GM19239 (cell line): ENCODE measurements at regions not wholly inside any gene's neighbourhood (a gene's known extent, or its start where the extent isn't known, plus 50 kb on each side); places are given as distances from the start of the nearest gene placed in this dataset.
"Not testable (repeated sequence)": the region's sequence is repeated elsewhere in the genome, so short reads cannot be mapped to it uniquely, and the experiment has no call there.

Experiments
- DNase-seq: peaks from one replicate; pipeline ENCODE4 v3.0.0; 2011; ENCODE audit warnings: low spot score; ENCODE audit not compliant: insufficient read length
- FAIRE-seq: peaks from 2 replicates; lab custom pipeline; 2011; peaks lifted over from hg19 to GRCh38; lab: Jason Lieb, UNC

DNA sequence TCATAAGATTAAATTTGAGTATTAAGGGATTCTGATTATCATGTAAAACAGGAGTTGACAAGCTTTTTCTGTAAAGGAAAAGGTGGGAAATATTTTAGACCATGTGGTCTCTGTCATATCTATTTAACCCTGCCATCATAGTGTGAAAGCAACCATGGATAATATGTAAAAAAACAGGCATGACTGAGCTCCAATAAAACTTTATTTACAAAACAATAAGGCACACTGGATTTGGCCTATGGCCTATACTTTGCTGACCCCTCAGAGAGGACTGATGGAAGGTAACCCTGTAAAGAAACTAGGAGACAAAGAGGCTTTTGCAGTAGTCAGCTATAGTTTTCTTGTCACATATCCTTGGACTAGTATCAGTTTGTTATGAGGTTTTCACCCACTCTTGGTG, 130.5 kb upstream of the CDK13 start:
- DNase-seq (no peak), FAIRE-seq (no peak)

DNA sequence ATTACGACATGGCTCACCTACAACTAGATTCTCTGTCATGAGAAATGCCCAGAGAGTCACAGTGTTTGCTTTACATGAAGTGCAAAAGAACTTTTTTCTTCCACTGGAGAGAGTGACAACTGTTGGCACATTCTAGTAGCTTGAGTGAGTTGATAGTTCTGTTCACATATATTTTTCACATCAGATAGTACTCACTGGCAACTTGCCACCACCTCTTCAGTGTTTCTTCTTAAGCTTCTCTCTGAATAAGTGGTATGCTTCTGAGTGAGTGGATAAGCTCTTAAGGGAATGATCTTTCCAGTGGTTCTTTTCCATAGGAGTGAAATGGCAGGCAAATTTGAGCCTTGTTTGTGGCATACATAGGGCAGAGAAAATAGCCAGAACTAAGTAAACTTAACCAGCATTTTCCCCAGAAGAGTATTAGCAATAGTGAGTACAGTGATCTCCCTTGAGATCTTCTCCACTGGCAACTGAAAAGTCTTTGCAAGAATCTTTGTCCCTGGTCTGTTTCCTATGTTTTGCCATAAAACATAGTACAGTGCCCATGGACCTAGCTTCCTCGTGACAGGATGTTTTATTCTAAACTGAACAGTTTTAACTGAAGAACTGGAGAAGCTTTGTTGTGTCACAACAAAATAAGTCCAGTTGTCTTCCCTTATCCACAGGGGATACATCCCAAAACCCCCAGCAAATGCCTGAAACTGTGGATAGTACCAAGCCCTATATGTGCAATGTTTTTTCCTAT, 125.4 kb upstream of the CDK13 start:
- FAIRE-seq, result no peak
- DNase-seq, result no peak

DNA sequence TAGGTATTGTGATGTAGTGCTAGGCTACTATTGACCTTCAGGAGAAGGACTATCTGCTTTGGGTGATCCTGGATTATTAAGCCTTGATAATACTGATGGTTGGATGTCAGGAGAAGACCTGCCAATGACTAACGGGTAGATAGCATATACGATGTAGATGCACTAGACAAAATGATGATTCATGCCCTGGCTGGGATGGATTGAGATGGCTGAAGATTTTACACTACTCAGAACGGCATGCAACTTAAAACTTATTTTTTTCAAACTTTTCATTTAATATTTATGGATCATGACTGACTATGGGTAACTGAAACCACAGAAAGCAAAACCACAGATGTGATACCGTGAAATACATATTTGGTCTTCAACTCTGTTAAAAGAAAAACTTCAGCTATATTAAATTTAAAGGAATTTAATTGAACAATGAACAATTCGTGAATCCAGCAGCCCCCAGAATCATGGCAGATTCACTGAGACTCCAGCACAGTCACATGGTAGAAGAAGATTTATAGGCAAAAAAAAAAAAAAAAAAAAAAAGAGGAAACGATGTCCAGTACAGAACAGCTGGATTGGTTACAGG, 124.6 kb upstream of the CDK13 start:
- FAIRE-seq, result no peak
- DNase-seq, result no peak

DNA sequence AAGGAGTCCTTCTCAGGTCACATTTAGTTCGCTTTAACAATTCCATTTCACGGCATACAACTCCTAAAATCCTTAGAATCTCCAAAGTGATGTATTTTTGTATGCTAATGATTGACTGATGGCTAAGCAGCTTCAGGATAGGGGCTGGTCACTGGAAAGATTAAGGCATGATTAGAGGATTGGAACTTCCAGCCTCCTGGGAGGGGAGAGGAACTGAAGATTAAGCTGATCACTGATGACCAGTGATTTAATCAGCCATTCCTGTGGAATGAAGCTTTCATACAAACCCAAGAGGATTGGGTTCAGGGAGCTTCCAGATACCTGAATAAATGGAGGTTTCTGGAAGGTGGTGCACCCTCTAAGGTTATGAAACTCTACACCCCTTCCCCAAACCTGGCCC, 123.9 kb upstream of the CDK13 start:
- FAIRE-seq (no peak), DNase-seq (no peak)

DNA sequence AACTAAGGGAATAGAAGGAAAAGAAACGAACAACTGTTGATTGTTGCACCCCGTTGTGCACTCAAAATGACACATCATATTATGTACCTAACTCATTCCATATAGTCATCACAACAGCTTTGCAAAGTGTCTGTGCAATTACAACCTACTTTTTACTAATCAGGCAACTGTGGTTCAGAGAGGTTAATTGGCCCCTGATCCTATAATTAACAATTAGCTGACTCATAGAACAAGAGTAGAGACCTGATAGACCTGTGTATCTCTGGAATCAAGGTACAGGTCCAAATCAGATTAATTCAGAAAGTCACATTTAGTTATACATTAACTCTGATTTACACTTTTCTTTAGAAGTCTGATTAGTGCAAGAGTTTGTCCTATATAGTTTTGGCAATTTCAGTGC, 122.5 kb upstream of the CDK13 start:
- FAIRE-seq (no peak), DNase-seq (no peak)

DNA sequence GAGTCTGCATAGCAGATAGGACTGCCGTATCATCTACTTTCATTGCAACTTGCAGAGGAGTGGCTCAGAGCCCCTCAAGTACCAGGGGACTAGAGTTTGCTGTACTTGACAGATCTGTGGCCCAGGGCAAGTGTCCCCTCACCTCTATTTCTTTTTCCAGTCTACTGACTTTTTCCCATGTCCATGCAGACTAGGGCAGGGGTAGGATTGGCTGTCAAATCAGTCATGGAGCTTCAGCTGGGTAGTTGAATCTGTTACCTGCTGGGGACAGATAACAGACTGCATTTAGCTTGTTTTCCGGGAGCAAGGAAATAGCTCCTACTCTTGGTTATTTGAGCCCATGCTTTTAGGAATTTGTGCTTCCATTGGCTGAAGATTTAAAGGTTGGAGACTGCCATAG, 121.0 kb upstream of the CDK13 start:
- DNase-seq (no peak), FAIRE-seq (no peak)

DNA sequence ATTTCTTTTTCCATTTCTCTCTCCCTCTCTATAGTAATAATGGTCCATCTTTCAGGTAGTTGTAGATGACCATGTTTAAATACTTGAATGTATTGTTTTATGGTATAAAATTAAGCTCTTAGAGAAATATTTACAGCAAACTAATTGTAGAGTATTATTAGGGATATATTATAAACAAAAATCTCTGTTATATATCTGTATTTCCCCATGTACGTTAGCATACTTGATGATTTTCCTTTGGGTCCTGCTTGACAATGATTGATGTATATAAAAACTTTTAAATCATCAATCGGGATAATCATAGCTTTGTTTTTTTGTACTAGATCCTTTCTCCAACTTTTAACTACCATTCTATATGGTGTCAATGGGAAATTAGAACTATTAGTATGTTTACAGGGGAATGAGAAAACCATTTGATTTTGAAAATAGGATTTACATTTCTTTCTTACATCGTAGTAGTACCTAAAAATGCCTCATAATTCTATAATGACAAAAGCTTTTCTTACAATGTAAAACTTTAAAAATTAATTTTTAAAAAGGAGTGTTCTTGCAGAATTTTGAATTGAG, 117.5 kb upstream of the CDK13 start:
- no peak for FAIRE-seq
- no peak for DNase-seq

DNA sequence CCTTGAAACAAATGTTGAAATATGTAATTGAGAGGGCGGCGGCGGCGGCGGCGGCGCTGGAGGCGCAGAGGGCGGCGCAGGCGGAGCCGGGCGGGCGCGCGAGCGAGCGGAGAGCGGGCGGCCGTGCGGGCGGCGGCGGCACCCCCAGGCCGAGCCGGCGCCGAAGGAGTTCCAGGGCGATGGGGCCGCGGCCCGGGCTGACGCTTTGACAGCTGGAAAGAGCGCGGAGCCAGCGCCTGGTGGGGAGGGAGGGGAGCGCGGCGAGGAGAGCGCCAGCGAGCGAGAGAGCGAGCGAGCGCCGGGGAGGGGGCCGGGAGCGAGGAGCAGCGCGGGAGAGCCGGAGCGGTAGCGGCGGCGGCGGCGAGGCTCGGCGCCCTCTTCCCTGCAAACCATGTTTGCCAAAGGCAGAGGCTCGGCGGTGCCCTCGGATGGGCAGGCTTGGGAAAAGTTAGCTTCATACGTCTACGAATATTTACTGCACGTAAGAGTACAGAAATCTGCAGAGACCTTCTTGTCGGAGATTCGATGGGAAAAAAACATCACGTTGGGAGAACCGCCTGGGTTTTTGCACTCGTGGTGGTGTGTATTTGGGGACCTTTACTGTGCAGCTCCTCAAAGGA, 116.8 kb upstream of the CDK13 start:
- DNase-seq (peak; percentile 21), FAIRE-seq (peak; percentile 14)

DNA sequence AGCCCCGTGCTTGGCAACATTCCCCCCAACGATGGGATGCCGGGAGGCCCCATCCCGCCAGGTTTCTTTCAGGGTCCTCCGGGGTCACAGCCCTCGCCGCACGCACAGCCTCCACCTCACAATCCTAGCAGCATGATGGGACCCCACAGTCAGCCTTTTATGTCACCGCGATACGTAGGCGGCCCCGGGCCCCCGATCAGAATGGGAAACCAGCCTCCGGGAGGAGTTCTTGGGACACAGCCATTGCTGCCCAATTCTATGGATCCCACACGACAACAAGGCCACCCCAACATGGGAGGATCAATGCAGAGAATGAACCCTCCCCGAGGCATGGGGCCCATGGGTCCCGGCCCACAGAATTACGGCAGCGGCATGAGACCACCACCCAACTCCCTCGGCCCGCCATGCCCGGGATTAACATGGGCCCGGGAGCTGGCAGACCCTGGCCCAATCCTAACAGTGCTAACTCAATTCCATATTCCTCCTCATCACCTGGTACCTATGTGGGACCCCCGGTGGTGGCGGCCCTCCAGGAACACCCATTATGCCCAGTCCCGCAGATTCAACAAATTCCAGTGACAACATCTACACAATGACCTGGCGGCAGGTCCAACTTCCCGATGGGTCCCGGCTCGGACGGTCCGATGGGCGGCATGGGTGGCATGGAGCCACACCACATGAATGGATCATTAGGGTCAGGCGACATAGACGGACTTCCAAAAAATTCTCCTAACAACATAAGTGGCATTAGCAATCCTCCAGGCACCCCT, 116.0 kb upstream of the CDK13 start:
- FAIRE-seq, DNase-seq: not testable (repeated sequence)

DNA sequence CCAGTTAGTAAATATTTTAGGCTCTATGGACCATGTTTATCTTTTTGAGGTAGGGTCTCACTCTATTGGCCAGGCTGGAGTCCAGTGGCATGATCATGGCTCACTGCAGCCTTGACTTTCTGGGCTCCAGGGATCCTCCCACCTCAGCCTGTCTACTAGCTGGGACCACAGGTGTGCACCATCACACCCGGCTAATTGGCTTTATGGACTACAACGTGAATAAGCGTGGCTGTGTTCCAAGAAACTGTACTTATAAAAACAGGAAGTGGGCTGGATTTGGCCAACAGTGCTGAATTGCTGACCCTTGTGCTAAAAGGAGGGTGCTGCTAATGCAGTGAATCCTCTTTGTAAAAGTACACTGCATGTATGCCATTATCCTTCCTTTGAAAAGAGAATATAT, 111.7 kb upstream of the CDK13 start:
- DNase-seq (no peak), FAIRE-seq (no peak)

DNA sequence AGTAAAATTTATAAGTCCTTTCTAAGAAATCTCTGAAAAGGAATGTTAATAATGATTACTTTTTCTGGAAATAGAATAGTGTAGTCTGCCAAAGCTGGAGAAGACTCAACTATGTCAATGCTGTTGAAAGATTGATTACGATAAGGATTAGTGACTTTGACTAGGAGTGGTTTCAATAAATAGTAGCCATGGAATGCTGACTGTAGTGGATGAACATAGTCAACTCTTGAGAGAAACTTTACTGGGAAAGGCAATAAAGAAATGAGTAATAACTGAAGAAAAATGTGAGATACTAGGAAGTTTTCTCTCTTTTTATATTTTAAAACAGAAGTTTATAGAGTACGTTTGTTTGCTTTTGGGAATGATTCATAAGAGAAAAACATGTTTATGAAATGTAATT, 105.0 kb upstream of the CDK13 start:
- FAIRE-seq (no peak), DNase-seq (no peak)

DNA sequence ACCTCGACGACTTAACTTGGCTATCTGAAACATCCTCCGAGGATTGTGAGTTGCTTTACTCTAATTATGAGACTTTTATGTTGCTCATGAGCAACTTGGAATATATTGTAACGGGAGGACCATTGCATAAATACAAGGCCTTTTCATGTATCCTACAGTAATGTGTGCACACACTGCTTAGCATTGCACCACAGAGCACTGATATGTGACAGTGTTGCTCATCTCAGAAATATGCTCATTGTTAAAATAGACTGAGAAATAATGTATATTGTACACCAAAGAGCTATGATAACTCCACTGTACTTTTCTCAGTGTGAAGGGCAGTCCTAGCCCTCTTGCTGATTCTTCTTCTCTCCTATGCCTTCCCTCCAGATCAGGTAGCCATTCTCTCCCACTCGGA, 102.8 kb upstream of the CDK13 start:
- FAIRE-seq, result no peak
- no peak for DNase-seq

DNA sequence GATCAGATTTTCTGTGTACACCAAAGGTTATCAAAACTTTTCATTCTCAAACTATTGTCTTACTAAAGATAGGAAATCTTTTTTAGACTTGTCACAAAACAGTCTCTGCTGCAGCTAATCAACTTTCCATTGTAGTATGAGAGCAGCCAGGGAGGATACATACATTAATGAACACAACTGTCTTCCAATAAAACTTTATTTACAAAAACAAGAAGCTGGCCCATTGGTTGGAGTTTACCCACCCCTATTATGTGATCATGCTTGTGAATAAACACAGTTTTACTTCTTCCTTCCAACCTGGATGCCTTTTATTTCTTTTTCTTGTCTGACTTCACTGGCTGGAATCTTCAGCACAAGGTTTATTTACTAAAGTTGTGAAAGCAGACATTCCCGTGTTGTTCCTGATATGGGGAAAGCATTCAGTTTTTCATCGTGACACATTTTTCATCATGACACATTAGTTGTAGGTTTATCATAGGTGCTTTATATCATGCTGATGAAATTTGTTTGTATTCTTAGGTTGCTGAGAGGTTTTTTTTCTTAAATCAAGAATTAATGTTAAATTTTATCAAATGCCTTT, 98.5 kb upstream of the CDK13 start:
- FAIRE-seq, result no peak
- no peak for DNase-seq

DNA sequence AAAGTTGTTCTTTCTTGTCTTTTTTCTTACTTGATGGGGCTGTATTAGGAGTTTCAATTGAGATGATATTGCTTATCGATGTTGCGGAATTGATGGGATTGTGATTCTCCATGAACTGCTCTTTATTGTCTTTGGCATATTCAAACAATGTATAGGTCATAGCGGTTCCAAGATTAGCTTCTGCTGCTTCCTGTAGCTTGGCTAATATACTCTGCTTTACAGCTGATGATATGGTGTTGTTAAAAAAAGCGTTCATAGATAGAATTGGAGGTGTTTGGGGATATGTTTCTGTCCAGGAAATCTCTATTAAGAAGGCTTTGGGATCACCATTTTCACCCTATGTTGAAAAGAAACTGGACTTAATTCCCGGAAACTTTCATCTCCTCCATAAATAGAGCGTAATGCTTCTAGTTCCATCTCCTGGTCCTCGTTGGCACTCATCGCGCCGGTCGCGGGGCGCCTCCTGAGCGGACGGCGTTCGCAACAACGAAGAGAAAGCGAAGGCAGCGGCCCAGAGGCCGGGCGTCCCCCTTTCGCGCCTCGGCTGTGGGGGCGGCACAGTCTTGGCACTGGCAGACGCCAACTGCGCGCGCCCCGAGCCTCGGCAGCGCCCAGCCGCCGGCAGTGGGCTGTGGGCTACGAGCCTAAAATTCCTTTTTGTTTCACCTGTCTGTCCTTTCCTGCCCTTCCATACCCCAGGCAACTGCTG, 95.3 kb upstream of the CDK13 start:
- not testable (repeated sequence) for DNase-seq, FAIRE-seq

DNA sequence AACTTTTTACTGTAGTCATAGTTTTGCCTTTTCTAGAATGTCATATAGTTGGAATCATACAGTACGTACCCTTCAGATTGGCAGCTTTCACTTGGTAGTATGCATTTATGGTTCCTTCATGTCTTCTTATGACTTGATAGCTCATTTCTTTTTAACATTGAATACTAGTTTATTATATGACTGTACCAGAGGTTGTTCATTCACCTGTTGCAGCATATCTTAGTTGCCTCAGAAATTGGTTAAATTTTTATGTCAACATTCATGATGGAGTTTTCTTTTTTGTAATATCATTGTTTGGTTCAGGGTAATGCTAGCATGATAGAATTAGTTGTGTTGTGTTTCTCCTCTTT, 94.8 kb upstream of the CDK13 start:
- FAIRE-seq (no peak), DNase-seq (no peak)

DNA sequence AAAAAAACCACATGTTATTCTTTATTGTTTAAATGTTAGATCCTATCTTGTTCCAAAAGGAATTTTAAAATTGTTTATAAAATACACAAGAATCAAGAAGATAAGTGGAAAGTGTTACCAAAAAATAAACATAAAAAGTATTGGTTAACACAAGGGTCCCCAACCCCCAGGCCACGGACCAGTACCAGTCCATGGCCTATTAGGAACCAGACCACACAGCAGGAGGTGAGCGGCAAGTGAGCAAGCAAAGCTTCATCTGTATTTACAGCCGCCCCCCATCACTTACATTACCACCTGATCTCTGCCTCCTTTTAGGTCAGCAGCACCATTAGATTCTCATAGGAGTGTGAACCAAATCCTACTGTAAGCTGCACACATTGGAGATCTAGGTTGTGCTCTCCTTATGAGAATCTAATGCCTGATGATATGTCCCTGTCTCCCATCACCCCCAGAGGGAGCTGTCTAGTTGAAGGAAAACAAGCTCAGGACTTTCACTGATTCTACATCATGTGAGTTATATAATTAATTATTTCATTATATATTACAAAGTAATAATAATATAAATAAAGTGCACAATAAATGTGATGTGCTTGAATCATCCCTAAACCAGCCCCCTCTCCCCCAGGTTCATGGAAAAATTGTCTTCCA, 86.3 kb upstream of the CDK13 start:
- not testable (repeated sequence) for DNase-seq, FAIRE-seq

DNA sequence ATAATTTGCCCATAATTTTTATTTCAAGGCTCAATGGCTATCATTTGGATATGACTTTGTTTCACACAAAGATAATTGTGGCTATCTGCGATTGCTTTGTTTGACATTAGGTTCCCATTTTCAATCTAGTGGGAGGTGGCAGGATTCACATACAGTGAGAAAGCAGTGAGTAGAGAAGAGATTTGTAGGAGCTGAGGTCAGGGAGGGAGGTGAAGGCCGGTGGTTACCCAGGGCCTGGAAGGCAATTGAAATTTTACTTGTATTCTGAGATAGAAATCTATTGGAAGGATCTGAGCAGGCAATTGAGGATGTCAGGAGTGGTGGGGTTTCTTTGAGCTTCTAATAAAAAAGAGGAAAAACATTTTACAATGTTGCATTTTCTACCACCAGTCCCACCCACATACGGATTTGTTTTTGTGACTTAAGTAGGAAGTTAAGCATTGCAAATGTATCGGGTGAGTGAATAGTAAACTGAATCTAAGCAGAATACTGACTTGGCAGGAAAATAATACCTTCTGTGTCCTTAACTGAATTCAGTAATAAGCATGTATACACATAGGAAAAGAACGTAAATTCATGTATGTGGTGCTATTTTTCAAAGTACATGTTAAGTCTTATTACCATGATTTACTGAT, 80.1 kb upstream of the CDK13 start:
- not testable (repeated sequence) for DNase-seq, FAIRE-seq

DNA sequence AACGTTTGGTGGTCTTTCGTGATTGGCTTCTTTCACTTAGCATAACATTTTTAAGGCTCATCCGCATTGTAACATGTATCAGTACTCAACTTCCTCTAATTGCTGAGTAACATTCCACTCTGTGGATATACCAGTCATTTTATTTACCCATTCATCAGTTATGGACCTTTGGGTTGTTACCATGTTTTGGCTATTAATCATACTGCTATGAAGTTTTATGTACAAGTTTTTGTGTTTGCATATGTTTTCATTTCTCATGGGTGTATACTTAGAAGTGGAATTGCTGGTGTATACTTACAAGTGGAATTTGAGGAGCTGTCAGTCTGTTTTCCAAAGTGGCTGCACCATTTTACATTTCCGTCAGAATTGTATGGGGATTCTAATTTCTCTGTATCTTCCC, 78.4 kb upstream of the CDK13 start:
- DNase-seq, FAIRE-seq: not testable (repeated sequence)

DNA sequence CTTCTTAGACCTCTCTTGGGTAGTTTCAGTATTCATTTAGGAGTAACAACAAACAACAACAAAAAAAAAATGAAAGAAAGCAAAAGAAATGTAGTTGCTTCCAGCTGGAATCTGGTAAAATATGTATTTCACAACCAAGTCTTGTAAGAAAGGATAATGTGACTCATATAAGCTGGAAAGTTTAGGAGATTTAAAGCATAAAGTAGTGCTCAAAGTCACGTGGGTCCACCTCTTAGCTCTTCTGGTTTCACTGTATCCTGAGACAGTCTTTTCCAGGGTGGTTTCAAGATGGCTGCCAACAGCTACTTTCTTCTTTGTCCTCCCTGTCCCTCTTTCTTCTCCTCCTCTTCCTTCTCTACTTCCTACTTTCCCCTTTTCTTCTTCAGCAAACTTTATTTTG, 69.5 kb upstream of the CDK13 start:
- no peak for DNase-seq
- FAIRE-seq, result no peak
